ENCODE measurements at regions not wholly inside any gene's neighbourhood (a gene's known extent, or its start where the extent isn't known, plus 50 kb on each side); places are given as distances from the start of the nearest gene placed in this dataset.

DNA sequence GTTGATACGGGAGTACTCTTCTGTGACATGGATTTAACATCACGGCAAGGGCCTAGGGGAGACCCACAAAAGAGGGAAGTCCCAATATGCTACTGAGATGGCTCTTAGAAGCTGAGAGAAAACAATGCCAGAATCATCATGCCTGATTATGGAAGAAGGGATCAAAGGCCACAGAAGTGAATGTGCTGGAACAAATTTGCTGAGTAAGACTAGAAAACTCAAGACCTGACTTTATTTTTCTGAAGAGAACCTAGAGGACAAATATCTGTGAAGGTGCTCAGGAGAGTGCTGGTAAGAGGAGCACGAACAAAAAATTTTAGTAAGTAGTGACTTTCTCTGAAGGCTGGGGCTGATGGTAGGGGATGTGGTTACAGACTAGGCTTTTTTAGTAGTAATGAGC is 277.0 kb downstream of the ZEB1 start:
- ATAC-seq = no peak

More for the DNA sequence above, 277.0 kb downstream of the ZEB1 start:
- Histone ChIP-seq H3K4me2 (no peak overlapping the region), H3K4me3 (no peak overlapping the region), H3K4me1 (ENCODE audit: insufficient read depth) (no peaks in the 10 kb centered on the region), H3K27ac (ENCODE audit: low read depth) (no peak overlapping the region), H3K27me3 (ENCODE audit: insufficient read depth) (no peaks in the 10 kb centered on the region), H3K9me2 (ENCODE audit: insufficient read depth) (peaks cover 12% of the 10 kb centered on the region; the same call in 1 of the 2 replicates), H3K36me3 (ENCODE audit: insufficient read depth) (no peaks in the 10 kb centered on the region), H2AFZ (no peak overlapping the region), H3F3A (replicated peaks; ENCODE audit: low read depth) (no peaks in the 10 kb centered on the region), H3K79me2 (replicated peaks; ENCODE audit: insufficient read depth) (no peaks in the 10 kb centered on the region), H4K20me1 (replicated peaks; ENCODE audit: insufficient read depth) (no peaks in the 10 kb centered on the region)
- Mint-ChIP-seq H3K4me3 (no peak overlapping the region), H3K4me1 (peaks cover 10% of the 10 kb centered on the region), H3K27me3 (ENCODE audit: insufficient read depth, low read depth, poor library complexity) (peaks cover 3% of the 10 kb centered on the region), H3K9me3 (peaks cover 5% of the 10 kb centered on the region; the same call in 2 of the 3 replicates), H3K36me3 (ENCODE audit: low read depth) (no peaks in the 10 kb centered on the region; the same call in 1 of the 3 replicates), H3K27ac (no peak overlapping the region)
- no peak for TF ChIP-seq EZH2 (IDR thresholded peaks at IDR 0.05; ENCODE audit: low read depth, unreplicated experiment)
- TF ChIP-seq CREB1 (CRISPR knock-in tag; IDR thresholded peaks at IDR 0.05; ENCODE audit: low read depth) = no peak
- TF ChIP-seq EZH2phosphoT487 (IDR thresholded peaks at IDR 0.05; ENCODE audit: unreplicated experiment) = no peak
- TF ChIP-seq ZNF331 (CRISPR knock-in tag; IDR thresholded peaks at IDR 0.05; ENCODE audit: low read depth) = no peak
- TF ChIP-seq ZNF114 (CRISPR knock-in tag; IDR thresholded peaks at IDR 0.05) = no peak
- TF ChIP-seq POLR2AphosphoS5 (IDR thresholded peaks at IDR 0.05; ENCODE audit: low read depth) = no peak
- no peak for TF ChIP-seq STAT1 (IDR thresholded peaks at IDR 0.05; ENCODE audit: unreplicated experiment)
- TF ChIP-seq, protein P1, sequence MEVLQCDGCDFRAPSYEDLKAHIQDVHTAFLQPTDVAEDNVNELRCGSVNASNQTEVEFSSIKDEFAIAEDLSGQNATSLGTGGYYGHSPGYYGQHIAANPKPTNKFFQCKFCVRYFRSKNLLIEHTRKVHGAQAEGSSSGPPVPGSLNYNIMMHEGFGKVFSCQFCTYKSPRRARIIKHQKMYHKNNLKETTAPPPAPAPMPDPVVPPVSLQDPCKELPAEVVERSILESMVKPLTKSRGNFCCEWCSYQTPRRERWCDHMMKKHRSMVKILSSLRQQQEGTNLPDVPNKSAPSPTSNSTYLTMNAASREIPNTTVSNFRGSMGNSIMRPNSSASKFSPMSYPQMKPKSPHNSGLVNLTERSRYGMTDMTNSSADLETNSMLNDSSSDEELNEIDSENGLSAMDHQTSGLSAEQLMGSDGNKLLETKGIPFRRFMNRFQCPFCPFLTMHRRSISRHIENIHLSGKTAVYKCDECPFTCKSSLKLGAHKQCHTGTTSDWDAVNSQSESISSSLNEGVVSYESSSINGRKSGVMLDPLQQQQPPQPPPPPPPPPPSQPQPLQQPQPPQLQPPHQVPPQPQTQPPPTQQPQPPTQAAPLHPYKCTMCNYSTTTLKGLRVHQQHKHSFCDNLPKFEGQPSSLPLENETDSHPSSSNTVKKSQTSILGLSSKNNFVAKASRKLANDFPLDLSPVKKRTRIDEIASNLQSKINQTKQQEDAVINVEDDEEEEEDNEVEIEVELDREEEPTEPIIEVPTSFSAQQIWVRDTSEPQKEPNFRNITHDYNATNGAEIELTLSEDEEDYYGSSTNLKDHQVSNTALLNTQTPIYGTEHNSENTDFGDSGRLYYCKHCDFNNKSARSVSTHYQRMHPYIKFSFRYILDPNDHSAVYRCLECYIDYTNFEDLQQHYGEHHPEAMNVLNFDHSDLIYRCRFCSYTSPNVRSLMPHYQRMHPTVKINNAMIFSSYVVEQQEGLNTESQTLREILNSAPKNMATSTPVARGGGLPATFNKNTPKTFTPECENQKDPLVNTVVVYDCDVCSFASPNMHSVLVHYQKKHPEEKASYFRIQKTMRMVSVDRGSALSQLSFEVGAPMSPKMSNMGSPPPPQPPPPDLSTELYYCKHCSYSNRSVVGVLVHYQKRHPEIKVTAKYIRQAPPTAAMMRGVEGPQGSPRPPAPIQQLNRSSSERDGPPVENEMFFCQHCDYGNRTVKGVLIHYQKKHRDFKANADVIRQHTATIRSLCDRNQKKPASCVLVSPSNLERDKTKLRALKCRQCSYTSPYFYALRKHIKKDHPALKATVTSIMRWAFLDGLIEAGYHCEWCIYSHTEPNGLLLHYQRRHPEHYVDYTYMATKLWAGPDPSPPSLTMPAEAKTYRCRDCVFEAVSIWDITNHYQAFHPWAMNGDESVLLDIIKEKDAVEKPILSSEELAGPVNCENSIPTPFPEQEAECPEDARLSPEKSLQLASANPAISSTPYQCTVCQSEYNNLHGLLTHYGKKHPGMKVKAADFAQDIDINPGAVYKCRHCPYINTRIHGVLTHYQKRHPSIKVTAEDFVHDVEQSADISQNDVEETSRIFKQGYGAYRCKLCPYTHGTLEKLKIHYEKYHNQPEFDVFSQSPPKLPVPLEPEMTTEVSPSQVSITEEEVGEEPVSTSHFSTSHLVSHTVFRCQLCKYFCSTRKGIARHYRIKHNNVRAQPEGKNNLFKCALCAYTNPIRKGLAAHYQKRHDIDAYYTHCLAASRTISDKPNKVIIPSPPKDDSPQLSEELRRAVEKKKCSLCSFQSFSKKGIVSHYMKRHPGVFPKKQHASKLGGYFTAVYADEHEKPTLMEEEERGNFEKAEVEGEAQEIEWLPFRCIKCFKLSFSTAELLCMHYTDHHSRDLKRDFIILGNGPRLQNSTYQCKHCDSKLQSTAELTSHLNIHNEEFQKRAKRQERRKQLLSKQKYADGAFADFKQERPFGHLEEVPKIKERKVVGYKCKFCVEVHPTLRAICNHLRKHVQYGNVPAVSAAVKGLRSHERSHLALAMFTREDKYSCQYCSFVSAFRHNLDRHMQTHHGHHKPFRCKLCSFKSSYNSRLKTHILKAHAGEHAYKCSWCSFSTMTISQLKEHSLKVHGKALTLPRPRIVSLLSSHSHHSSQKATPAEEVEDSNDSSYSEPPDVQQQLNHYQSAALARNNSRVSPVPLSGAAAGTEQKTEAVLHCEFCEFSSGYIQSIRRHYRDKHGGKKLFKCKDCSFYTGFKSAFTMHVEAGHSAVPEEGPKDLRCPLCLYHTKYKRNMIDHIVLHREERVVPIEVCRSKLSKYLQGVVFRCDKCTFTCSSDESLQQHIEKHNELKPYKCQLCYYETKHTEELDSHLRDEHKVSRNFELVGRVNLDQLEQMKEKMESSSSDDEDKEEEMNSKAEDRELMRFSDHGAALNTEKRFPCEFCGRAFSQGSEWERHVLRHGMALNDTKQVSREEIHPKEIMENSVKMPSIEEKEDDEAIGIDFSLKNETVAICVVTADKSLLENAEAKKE (CRISPR knock-in tag; IDR thresholded peaks at IDR 0.05) = no peak
- TF ChIP-seq, protein P2, sequence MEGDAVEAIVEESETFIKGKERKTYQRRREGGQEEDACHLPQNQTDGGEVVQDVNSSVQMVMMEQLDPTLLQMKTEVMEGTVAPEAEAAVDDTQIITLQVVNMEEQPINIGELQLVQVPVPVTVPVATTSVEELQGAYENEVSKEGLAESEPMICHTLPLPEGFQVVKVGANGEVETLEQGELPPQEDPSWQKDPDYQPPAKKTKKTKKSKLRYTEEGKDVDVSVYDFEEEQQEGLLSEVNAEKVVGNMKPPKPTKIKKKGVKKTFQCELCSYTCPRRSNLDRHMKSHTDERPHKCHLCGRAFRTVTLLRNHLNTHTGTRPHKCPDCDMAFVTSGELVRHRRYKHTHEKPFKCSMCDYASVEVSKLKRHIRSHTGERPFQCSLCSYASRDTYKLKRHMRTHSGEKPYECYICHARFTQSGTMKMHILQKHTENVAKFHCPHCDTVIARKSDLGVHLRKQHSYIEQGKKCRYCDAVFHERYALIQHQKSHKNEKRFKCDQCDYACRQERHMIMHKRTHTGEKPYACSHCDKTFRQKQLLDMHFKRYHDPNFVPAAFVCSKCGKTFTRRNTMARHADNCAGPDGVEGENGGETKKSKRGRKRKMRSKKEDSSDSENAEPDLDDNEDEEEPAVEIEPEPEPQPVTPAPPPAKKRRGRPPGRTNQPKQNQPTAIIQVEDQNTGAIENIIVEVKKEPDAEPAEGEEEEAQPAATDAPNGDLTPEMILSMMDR (conservative IDR thresholded peaks at IDR 0.05; ENCODE audit: low read depth in 2 of 2) = no peak
- TF ChIP-seq, protein P3, sequence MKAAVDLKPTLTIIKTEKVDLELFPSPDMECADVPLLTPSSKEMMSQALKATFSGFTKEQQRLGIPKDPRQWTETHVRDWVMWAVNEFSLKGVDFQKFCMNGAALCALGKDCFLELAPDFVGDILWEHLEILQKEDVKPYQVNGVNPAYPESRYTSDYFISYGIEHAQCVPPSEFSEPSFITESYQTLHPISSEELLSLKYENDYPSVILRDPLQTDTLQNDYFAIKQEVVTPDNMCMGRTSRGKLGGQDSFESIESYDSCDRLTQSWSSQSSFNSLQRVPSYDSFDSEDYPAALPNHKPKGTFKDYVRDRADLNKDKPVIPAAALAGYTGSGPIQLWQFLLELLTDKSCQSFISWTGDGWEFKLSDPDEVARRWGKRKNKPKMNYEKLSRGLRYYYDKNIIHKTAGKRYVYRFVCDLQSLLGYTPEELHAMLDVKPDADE (IDR thresholded peaks at IDR 0.05) = no peak
- TF ChIP-seq NANOG (IDR thresholded peaks at IDR 0.05; ENCODE audit: borderline replicate concordance) = no peak
- TF ChIP-seq JUNB (IDR thresholded peaks at IDR 0.05; ENCODE audit: unreplicated experiment) = no peak
- TF ChIP-seq, protein P4, sequence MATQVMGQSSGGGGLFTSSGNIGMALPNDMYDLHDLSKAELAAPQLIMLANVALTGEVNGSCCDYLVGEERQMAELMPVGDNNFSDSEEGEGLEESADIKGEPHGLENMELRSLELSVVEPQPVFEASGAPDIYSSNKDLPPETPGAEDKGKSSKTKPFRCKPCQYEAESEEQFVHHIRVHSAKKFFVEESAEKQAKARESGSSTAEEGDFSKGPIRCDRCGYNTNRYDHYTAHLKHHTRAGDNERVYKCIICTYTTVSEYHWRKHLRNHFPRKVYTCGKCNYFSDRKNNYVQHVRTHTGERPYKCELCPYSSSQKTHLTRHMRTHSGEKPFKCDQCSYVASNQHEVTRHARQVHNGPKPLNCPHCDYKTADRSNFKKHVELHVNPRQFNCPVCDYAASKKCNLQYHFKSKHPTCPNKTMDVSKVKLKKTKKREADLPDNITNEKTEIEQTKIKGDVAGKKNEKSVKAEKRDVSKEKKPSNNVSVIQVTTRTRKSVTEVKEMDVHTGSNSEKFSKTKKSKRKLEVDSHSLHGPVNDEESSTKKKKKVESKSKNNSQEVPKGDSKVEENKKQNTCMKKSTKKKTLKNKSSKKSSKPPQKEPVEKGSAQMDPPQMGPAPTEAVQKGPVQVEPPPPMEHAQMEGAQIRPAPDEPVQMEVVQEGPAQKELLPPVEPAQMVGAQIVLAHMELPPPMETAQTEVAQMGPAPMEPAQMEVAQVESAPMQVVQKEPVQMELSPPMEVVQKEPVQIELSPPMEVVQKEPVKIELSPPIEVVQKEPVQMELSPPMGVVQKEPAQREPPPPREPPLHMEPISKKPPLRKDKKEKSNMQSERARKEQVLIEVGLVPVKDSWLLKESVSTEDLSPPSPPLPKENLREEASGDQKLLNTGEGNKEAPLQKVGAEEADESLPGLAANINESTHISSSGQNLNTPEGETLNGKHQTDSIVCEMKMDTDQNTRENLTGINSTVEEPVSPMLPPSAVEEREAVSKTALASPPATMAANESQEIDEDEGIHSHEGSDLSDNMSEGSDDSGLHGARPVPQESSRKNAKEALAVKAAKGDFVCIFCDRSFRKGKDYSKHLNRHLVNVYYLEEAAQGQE (IDR thresholded peaks at IDR 0.05; ENCODE audit: unreplicated experiment) = no peak
- no peak for DNase-seq (ENCODE audit: low spot score)

All from GM23338 (cell line).